Loucy (cell line): ENCODE measurements at regions not wholly inside any gene's neighbourhood (a gene's known extent, or its start where the extent isn't known, plus 50 kb on each side); places are given as distances from the start of the nearest gene placed in this dataset.

Source experiments
- CTCF ChIP-seq: fragments of 200-600 bp; sonication (generic); conservative IDR thresholded peaks from 2 replicates; pipeline ENCODE4 v1.5.1; 2014; ENCODE audit warnings: mild to moderate bottlenecking, antibody characterized with exemption, low read length
- EZH2phosphoT487 ChIP-seq: fragments of 200-600 bp; IDR thresholded peaks from 2 replicates; pipeline ENCODE4 v1.6.1; 2018; ENCODE audit warnings: antibody characterized with exemption, mild to moderate bottlenecking, moderate library complexity, borderline replicate concordance

- TF ChIP-seq CTCF (no peak), EZH2phosphoT487 (no peak)
Observed at GRCh38 chr6:170084166-170084730, 206.6 kb downstream of the DLL1 start.
